ENCODE measurements at regions not wholly inside any gene's neighbourhood (a gene's known extent, or its start where the extent isn't known, plus 50 kb on each side); places are given as distances from the start of the nearest gene placed in this dataset.

GRCh38 chr9:109597496-109597895, 99.4 kb upstream of the PTPN3 start:
- no peak for DNase-seq (ENCODE audit: low read depth)

- DNase-seq (ENCODE audit: low read depth): no peak
Measured at GRCh38 chr9:109599131-109599530, 101.0 kb upstream of the PTPN3 start.

- no peak for DNase-seq (ENCODE audit: low read depth)
Measured at GRCh38 chr9:109599711-109600110, 101.6 kb upstream of the PTPN3 start.

GRCh38 chr9:109600142-109600541, 102.0 kb upstream of the PTPN3 start:
- DNase-seq (ENCODE audit: low read depth): peak; percentile 66

GRCh38 chr9:109601181-109601580, 103.1 kb upstream of the PTPN3 start:
- DNase-seq (ENCODE audit: low read depth): no peak

- DNase-seq (ENCODE audit: low read depth): no peak
Measured at GRCh38 chr9:109602987-109603386, 104.9 kb upstream of the PTPN3 start.

- DNase-seq (ENCODE audit: low read depth): no peak
Measured at GRCh38 chr9:109604131-109604530, 106.0 kb upstream of the PTPN3 start.

GRCh38 chr9:109604781-109605180, 106.7 kb upstream of the PTPN3 start:
- no peak for DNase-seq (ENCODE audit: low read depth)

- DNase-seq (ENCODE audit: low read depth): no peak
Measured at GRCh38 chr9:109609060-109609459, 111.0 kb upstream of the PTPN3 start.

- no peak for DNase-seq (ENCODE audit: low read depth)
Measured at GRCh38 chr9:109616571-109617120, 118.5 kb upstream of the PTPN3 start.

- DNase-seq (ENCODE audit: low read depth): no peak
Measured at GRCh38 chr9:109619310-109619709, 121.2 kb upstream of the PTPN3 start.

- no peak for DNase-seq (ENCODE audit: low read depth)
Measured at GRCh38 chr9:109624143-109624542, 126.0 kb upstream of the PTPN3 start.

GRCh38 chr9:109624896-109625295, 126.8 kb upstream of the PTPN3 start:
- no peak for DNase-seq (ENCODE audit: low read depth)

- no peak for DNase-seq (ENCODE audit: low read depth)
Measured at GRCh38 chr9:109627042-109627441, 128.9 kb upstream of the PTPN3 start.

- no peak for DNase-seq (ENCODE audit: low read depth)
Measured at GRCh38 chr9:109629615-109630014, 131.5 kb upstream of the PTPN3 start.

- DNase-seq (ENCODE audit: low read depth): no peak
Measured at GRCh38 chr9:109632817-109633216, 134.7 kb upstream of the PTPN3 start.

GRCh38 chr9:109639674-109640579, 140.1 kb upstream of the PALM2AKAP2 start:
- DNase-seq (ENCODE audit: low read depth): peak; percentile 67

GRCh38 chr9:109640580-109641371, 139.2 kb upstream of the PALM2AKAP2 start:
- DNase-seq (ENCODE audit: low read depth): peak; percentile 83

- no peak for DNase-seq (ENCODE audit: low read depth)
Measured at GRCh38 chr9:109641372-109641659, 138.7 kb upstream of the PALM2AKAP2 start.

- DNase-seq (ENCODE audit: low read depth): peak; percentile 5
Measured at GRCh38 chr9:109652112-109652511, 127.9 kb upstream of the PALM2AKAP2 start.

GRCh38 chr9:109652971-109653370, 127.0 kb upstream of the PALM2AKAP2 start:
- DNase-seq (ENCODE audit: low read depth): peak; percentile 47

GRCh38 chr9:109653470-109653869, 126.5 kb upstream of the PALM2AKAP2 start:
- DNase-seq (ENCODE audit: low read depth): no peak
